Activated CD8-positive, alpha-beta memory T cell treated with anti-CD3 and anti-CD28 coated beads, Interleukin-2, amount 10 ng/mL, durations not matched to agents 7 days and 5 days (primary cell): ENCODE measurements at regions not wholly inside any gene's neighbourhood (a gene's known extent, or its start where the extent isn't known, plus 50 kb on each side); places are given as distances from the start of the nearest gene placed in this dataset.
"Not testable (repeated sequence)": the region's sequence is repeated elsewhere in the genome, so short reads cannot be mapped to it uniquely, and the experiment has no call there.

Experiments
- ATAC-seq: fragments of 150-1000 bp; cut with Tn5 transposase; one replicate; pipeline ENCODE4 v1.10.0; 2021; ENCODE audit warnings: moderate library complexity
- CTCF ChIA-PET: fragments of 350-600 bp; sonication (Branson Sonifier 250); formaldehyde crosslinking; loops from one replicate; lab custom pipeline; 2021; ENCODE audit warnings: antibody characterized with exemption; lab: Charles Lee
- DNase-seq: peaks from one replicate; pipeline ENCODE4 v3.0.0-alpha.2; 2020
- H3K27ac Mint-ChIP-seq: one replicate; pipeline ENCODE4 v1.8.0; 2021; ENCODE audit warnings: mild to moderate bottlenecking, mixed read lengths
- H3K27me3 Mint-ChIP-seq: one replicate; pipeline ENCODE4 v1.8.0; 2021; ENCODE audit warnings: mixed read lengths
- H3K36me3 Mint-ChIP-seq: one replicate; pipeline ENCODE4 v1.8.0; 2021; ENCODE audit warnings: mild to moderate bottlenecking, mixed read lengths
- H3K4me1 Mint-ChIP-seq: one replicate; pipeline ENCODE4 v1.8.0; 2021; ENCODE audit warnings: mixed read lengths
- H3K4me3 Mint-ChIP-seq: one replicate; pipeline ENCODE4 v1.8.0; 2021; ENCODE audit warnings: mild to moderate bottlenecking, moderate library complexity, mixed read lengths
- H3K9me3 Mint-ChIP-seq: one replicate; pipeline ENCODE4 v1.8.0; 2022; ENCODE audit warnings: low read depth, mixed read lengths

- H3K4me3 Mint-ChIP-seq = no peak overlapping the region
- no peak for ATAC-seq
- DNase-seq = no peak
- H3K4me1 Mint-ChIP-seq = no peaks in the 10 kb centered on the region
- CTCF ChIA-PET = no interaction called here
- no peak overlapping the region for H3K27ac Mint-ChIP-seq
- H3K36me3 Mint-ChIP-seq = no peaks in the 10 kb centered on the region
- no peaks in the 10 kb centered on the region for H3K9me3 Mint-ChIP-seq
- peaks cover 16% of the 10 kb centered on the region for H3K27me3 Mint-ChIP-seq
Measured at GRCh38 chr1:48076017-48076416, 78.8 kb upstream of the TRABD2B start.

- Mint-ChIP-seq H3K36me3 (no peaks in the 10 kb centered on the region), H3K4me1 (no peaks in the 10 kb centered on the region), H3K9me3 (no peaks in the 10 kb centered on the region), H3K27ac (no peak overlapping the region), H3K27me3 (peaks cover 16% of the 10 kb centered on the region), H3K4me3 (no peak overlapping the region)
- ATAC-seq (no peak), DNase-seq (no peak)
- CTCF ChIA-PET = no interaction called here
Measured at GRCh38 chr1:48073798-48074530, 76.8 kb upstream of the TRABD2B start.

- Mint-ChIP-seq H3K4me1 (no peaks in the 10 kb centered on the region), H3K36me3 (no peaks in the 10 kb centered on the region), H3K9me3 (no peaks in the 10 kb centered on the region), H3K27me3 (peaks cover 6% of the 10 kb centered on the region), H3K27ac (no peak overlapping the region), H3K4me3 (no peak overlapping the region)
- ATAC-seq (no peak), DNase-seq (no peak)
- CTCF ChIA-PET = no interaction called here
Measured at GRCh38 chr1:48071513-48071912, 74.3 kb upstream of the TRABD2B start.

- Mint-ChIP-seq H3K27ac (no peak overlapping the region), H3K27me3 (peaks cover 2% of the 10 kb centered on the region), H3K4me1 (no peaks in the 10 kb centered on the region), H3K9me3 (no peaks in the 10 kb centered on the region), H3K4me3 (no peak overlapping the region), H3K36me3 (no peaks in the 10 kb centered on the region)
- CTCF ChIA-PET = no interaction called here
- ATAC-seq = no peak
- no peak for DNase-seq
Measured at GRCh38 chr1:48070396-48070750, 73.2 kb upstream of the TRABD2B start.

GRCh38 chr1:48069662-48070395 lies 72.6 kb upstream of the TRABD2B start:
- Mint-ChIP-seq H3K9me3 (no peaks in the 10 kb centered on the region), H3K4me1 (no peaks in the 10 kb centered on the region), H3K27ac (no peak overlapping the region), H3K36me3 (no peaks in the 10 kb centered on the region), H3K4me3 (no peak overlapping the region), H3K27me3 (peaks cover 2% of the 10 kb centered on the region)
- no peak for ATAC-seq
- CTCF ChIA-PET = no interaction called here
- DNase-seq = no peak

GRCh38 chr1:48068206-48068605 lies 71.0 kb upstream of the TRABD2B start:
- Mint-ChIP-seq H3K9me3 (no peaks in the 10 kb centered on the region), H3K36me3 (no peaks in the 10 kb centered on the region), H3K4me1 (no peaks in the 10 kb centered on the region), H3K27ac (no peak overlapping the region), H3K27me3 (no peaks in the 10 kb centered on the region), H3K4me3 (no peak overlapping the region)
- ATAC-seq (no peak), DNase-seq (no peak)
- CTCF ChIA-PET = no interaction called here

- ATAC-seq = no peak
- Mint-ChIP-seq H3K4me1 (no peaks in the 10 kb centered on the region), H3K36me3 (no peaks in the 10 kb centered on the region), H3K4me3 (no peak overlapping the region), H3K27me3 (no peaks in the 10 kb centered on the region), H3K9me3 (no peaks in the 10 kb centered on the region), H3K27ac (no peak overlapping the region)
- no peak for DNase-seq
- CTCF ChIA-PET = interaction anchor here (0.8 to 1.5 kb wide), 2 partner anchors 26 to 70 kb away, joined by 3 to 4 read pairs; partner anchors contain the start of gene TRABD2B
Measured at GRCh38 chr1:48066936-48067335, 69.8 kb upstream of the TRABD2B start.

- H3K27me3 Mint-ChIP-seq, H3K36me3 Mint-ChIP-seq, ATAC-seq, H3K9me3 Mint-ChIP-seq, H3K4me3 Mint-ChIP-seq, DNase-seq, H3K27ac Mint-ChIP-seq, CTCF ChIA-PET, H3K4me1 Mint-ChIP-seq: not testable (repeated sequence)
Measured at GRCh38 chr1:48064693-48065092, 67.5 kb upstream of the TRABD2B start.

GRCh38 chr1:48062353-48062752 lies 65.2 kb upstream of the TRABD2B start:
- no peak overlapping the region for H3K4me3 Mint-ChIP-seq
- H3K27ac Mint-ChIP-seq = no peak overlapping the region
- no peaks in the 10 kb centered on the region for H3K9me3 Mint-ChIP-seq
- no peaks in the 10 kb centered on the region for H3K36me3 Mint-ChIP-seq
- DNase-seq (no peak), ATAC-seq (no peak)
- CTCF ChIA-PET = interaction anchor here (0.6 to 3.9 kb wide), 3 partner anchors 21 to 142 kb away, joined by 3 to 25 read pairs (median 3); partner anchors contain the start of gene TRABD2B
- H3K4me1 Mint-ChIP-seq = no peaks in the 10 kb centered on the region
- H3K27me3 Mint-ChIP-seq = no peaks in the 10 kb centered on the region

GRCh38 chr1:48061162-48062136 lies 64.3 kb upstream of the TRABD2B start:
- ATAC-seq (no peak), DNase-seq (no peak)
- Mint-ChIP-seq H3K27me3 (no peaks in the 10 kb centered on the region), H3K27ac (no peak overlapping the region), H3K9me3 (no peaks in the 10 kb centered on the region), H3K4me3 (no peak overlapping the region), H3K36me3 (no peaks in the 10 kb centered on the region), H3K4me1 (no peaks in the 10 kb centered on the region)
- CTCF ChIA-PET = interaction anchor here (1.1 to 3.9 kb wide), 3 partner anchors 63 to 143 kb away, joined by 3 to 25 read pairs (median 4); partner anchors contain the start of gene TRABD2B

- CTCF ChIA-PET = no interaction called here
- no peak for DNase-seq
- ATAC-seq = no peak
Measured at GRCh38 chr1:48059289-48059688, 62.1 kb upstream of the TRABD2B start.

GRCh38 chr1:48058135-48059025 lies 61.2 kb upstream of the TRABD2B start:
- CTCF ChIA-PET = no interaction called here
- ATAC-seq = no peak

More at GRCh38 chr1:48059289-48059688, 62.1 kb upstream of the TRABD2B start:
- Mint-ChIP-seq H3K36me3 (no peaks in the 10 kb centered on the region), H3K4me3 (no peak overlapping the region), H3K27ac (no peak overlapping the region), H3K4me1 (no peaks in the 10 kb centered on the region), H3K27me3 (no peaks in the 10 kb centered on the region), H3K9me3 (no peaks in the 10 kb centered on the region)

More at GRCh38 chr1:48058135-48059025, 61.2 kb upstream of the TRABD2B start:
- Mint-ChIP-seq H3K4me3 (no peak overlapping the region), H3K27ac (no peak overlapping the region), H3K27me3 (no peaks in the 10 kb centered on the region), H3K4me1 (no peaks in the 10 kb centered on the region), H3K36me3 (no peaks in the 10 kb centered on the region), H3K9me3 (no peaks in the 10 kb centered on the region)
- DNase-seq = no peak
